Neural crest cell (in vitro differentiated cells): ENCODE measurements at regions not wholly inside any gene's neighbourhood (a gene's known extent, or its start where the extent isn't known, plus 50 kb on each side); places are given as distances from the start of the nearest gene placed in this dataset.

Source experiments
- DNase-seq: peaks from one replicate; pipeline ENCODE4 v3.0.0; 2021; ENCODE audit warnings: low read depth, mixed read lengths, low spot score
- H3K27ac Mint-ChIP-seq: one replicate; pipeline ENCODE4 v1.8.0; 2021; ENCODE audit warnings: mild to moderate bottlenecking, mixed read lengths; ENCODE audit not compliant: unreplicated experiment
- H3K27me3 Mint-ChIP-seq: 2 replicates; pipeline ENCODE4 v1.8.0; 2021; ENCODE audit warnings: low read depth, mild to moderate bottlenecking, mixed read lengths
- H3K36me3 Mint-ChIP-seq: 2 replicates; pipeline ENCODE4 v1.8.0; 2021; ENCODE audit warnings: low read depth, mild to moderate bottlenecking, mixed read lengths
- H3K4me1 Mint-ChIP-seq: 2 replicates; pipeline ENCODE4 v1.8.0; 2021; ENCODE audit warnings: mixed read lengths
- H3K4me3 Mint-ChIP-seq: one replicate; pipeline ENCODE4 v1.8.0; 2021; ENCODE audit warnings: mild to moderate bottlenecking, mixed read lengths
- H3K9me3 Mint-ChIP-seq: 2 replicates; pipeline ENCODE4 v1.8.0; 2021; ENCODE audit warnings: mixed read lengths
- CTCF ChIP-seq: fragments of 200-600 bp; sonication (generic); conservative IDR thresholded peaks from 2 replicates; pipeline ENCODE4 v1.5.0; 2021; ENCODE audit warnings: antibody characterized with exemption, mild to moderate bottlenecking

- no peak overlapping the region for H3K27ac Mint-ChIP-seq
- peaks cover 23% of the 10 kb centered on the region for H3K4me1 Mint-ChIP-seq
- TF ChIP-seq CTCF = no peak
These were observed 164.3 kb downstream of the ZFP36L2 start for GRCh38 chr2:43062058-43062457.

GRCh38 chr2:43060390-43061016 lies 165.9 kb downstream of the ZFP36L2 start:
- Mint-ChIP-seq H3K27ac (no peak overlapping the region), H3K27me3 (no peaks in the 10 kb centered on the region), H3K4me3 (no peak overlapping the region), H3K36me3 (peaks cover 8% of the 10 kb centered on the region), H3K4me1 (peaks cover 15% of the 10 kb centered on the region), H3K9me3 (peaks cover 11% of the 10 kb centered on the region)
- DNase-seq = no peak
- no peak for TF ChIP-seq CTCF

More at GRCh38 chr2:43062058-43062457, 164.3 kb downstream of the ZFP36L2 start:
- Mint-ChIP-seq H3K9me3 (peaks cover 11% of the 10 kb centered on the region), H3K27me3 (no peaks in the 10 kb centered on the region), H3K36me3 (peaks cover 8% of the 10 kb centered on the region), H3K4me3 (no peak overlapping the region)
- DNase-seq = no peak

GRCh38 chr2:43059183-43059897 lies 167.1 kb downstream of the ZFP36L2 start:
- no peak for DNase-seq
- Mint-ChIP-seq H3K36me3 (peaks cover 8% of the 10 kb centered on the region), H3K27me3 (no peaks in the 10 kb centered on the region), H3K4me3 (no peak overlapping the region), H3K4me1 (peaks cover 22% of the 10 kb centered on the region), H3K27ac (no peak overlapping the region), H3K9me3 (peaks cover 11% of the 10 kb centered on the region)
- TF ChIP-seq CTCF = no peak

GRCh38 chr2:43058726-43059110 lies 167.7 kb downstream of the ZFP36L2 start:
- no peak for TF ChIP-seq CTCF
- H3K4me1 Mint-ChIP-seq = peaks cover 27% of the 10 kb centered on the region
- H3K27me3 Mint-ChIP-seq = no peaks in the 10 kb centered on the region
- peaks cover 5% of the 10 kb centered on the region for H3K36me3 Mint-ChIP-seq
- no peak for DNase-seq
- no peak overlapping the region for H3K27ac Mint-ChIP-seq
- no peak overlapping the region for H3K4me3 Mint-ChIP-seq
- peaks cover 11% of the 10 kb centered on the region for H3K9me3 Mint-ChIP-seq

GRCh38 chr2:43057742-43058725 lies 168.4 kb downstream of the ZFP36L2 start:
- Mint-ChIP-seq H3K9me3 (peaks cover 11% of the 10 kb centered on the region), H3K36me3 (peaks cover 5% of the 10 kb centered on the region), H3K27me3 (no peaks in the 10 kb centered on the region), H3K4me3 (no peak overlapping the region), H3K4me1 (peaks cover 30% of the 10 kb centered on the region), H3K27ac (peak overlapping the region; percentile 57)
- no peak for TF ChIP-seq CTCF
- no peak for DNase-seq
